ENCODE measurements at regions not wholly inside any gene's neighbourhood (a gene's known extent, or its start where the extent isn't known, plus 50 kb on each side); places are given as distances from the start of the nearest gene placed in this dataset.

GRCh38 chr12:13486794-13487193 lies 290.3 kb downstream of the EMP1 start:
- no peak for DNase-seq

DNA sequence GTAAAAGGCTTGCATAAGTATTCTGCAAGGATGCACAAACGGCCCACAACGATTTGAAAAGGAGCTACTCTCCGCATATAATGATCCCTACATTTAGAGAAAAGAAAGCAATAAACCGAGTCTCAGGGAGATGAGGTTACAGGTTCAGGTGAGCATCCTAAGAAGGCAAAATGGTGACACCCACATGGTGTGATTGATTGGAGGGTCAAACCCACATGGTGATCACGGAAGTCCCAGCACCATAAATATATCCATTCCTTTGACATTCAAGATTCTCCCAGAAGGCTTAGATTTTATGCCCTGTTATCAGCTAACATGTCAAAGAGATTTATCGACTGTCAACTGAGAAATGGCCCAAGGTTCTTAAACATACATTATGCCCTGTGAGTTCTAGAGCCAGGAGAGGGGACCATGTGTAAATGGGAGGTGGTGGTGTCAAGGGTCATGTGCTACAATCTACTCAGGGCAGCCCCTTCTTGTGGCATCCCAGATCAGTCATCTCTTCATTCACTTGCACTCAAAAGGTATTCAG lies 282.2 kb downstream of the EMP1 start:
- no peak for DNase-seq

DNA sequence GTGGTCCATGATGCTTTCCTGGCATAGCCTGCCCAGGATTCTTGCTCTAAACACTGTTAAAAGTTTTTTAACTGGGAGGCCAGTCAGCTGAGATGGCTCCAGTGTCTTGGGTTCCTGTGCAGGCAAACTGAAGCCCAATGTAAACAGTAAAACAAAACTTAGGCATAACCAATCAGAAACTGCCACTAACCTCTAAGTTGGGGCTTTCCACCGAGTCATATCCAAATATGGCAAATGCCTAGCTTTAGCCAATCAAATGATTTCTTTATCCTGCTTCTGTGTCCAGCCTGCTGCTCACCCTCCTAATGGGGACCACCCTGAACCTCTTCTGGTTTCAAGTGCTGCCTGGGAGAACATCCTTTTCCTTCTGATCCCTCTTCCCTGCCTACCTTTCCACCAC lies 277.9 kb downstream of the EMP1 start:
- DNase-seq, result no peak

DNA sequence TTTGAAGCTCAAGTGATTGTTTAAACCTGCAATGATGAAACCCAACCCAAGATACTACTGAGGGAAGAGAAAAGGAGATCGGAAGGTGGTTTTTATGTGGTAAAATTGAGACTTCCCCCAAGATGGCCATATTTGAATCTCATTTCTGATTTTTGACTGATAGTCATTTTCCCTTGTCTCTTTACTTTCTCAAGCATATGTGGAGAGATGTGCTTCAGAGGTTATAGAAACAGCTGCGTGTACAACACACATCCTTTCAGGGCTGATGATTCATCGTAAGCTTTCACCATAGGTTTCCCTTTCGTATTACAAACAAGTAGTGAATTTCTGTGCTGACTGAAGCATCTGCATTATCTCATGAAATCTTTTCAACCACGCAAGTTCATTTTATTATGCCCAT lies 276.2 kb downstream of the EMP1 start:
- DNase-seq, result no peak

- no peak for DNase-seq
Measured at GRCh38 chr12:13471471-13471870, 274.9 kb downstream of the EMP1 start.

DNA sequence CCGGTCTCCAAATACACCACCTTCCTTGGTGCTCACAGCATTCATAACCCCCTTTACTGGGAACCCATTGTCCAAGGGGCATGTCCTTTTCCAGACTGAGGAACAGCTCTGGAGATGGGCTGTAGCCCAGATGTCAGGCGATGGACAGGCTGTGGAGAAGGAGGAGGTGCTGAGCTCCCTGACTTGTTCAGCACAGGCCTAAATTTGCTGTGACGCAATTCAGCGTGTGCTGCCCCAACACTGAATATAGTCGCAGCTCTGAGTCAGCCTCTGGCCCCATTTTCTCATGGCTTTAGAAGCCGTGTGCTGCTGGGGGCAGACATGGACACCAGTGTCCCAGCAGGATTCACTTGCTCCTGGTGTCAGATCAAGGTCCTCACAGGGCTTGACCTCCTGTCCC lies 269.1 kb downstream of the EMP1 start:
- no peak for DNase-seq

DNA sequence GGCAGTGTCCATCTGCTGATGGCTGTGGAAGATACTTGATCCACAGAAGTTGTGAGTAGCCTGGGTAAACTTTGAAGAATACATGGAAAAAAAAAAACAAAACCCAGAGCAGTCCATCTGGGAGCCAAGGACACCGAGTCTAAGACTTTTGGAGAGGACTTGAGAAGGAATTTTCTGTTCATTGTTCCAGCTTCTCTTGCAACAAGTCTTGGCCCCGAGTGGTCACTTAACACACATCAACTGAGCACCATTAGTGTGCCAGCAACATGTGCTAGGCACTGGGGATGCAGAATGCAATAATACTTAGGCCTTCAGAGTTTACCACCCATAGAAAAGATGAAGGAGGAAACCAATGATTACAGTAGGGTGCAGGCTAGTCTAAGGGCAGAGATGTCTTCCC lies 266.7 kb downstream of the EMP1 start:
- no peak for DNase-seq

- DNase-seq, result no peak
Measured at GRCh38 chr12:13462450-13462849, 265.9 kb downstream of the EMP1 start.

DNA sequence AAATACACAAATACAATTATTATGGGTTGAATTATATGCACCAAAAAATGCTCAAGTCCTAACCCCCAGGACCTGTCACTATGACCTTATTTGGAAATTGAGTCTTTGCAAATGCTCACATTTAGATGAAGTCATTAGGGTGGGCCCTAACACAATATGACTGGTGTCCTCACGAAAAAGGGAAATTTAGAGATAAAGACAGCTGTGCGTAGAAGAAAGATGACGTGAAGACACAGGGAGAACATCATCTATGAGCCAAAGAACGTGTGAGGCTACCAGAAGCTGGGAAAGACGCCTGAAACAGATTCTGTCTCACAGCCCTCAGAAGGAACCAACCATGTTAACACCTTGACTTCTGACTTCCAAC lies 259.2 kb downstream of the EMP1 start:
- DNase-seq, result no peak

- no peak for DNase-seq
Measured at GRCh38 chr12:13454991-13455777, 258.7 kb downstream of the EMP1 start.

- no peak for DNase-seq
Measured at GRCh38 chr12:13452955-13453570, 256.5 kb downstream of the EMP1 start.

GRCh38 chr12:13451776-13452175 lies 255.2 kb downstream of the EMP1 start:
- no peak for DNase-seq

DNA sequence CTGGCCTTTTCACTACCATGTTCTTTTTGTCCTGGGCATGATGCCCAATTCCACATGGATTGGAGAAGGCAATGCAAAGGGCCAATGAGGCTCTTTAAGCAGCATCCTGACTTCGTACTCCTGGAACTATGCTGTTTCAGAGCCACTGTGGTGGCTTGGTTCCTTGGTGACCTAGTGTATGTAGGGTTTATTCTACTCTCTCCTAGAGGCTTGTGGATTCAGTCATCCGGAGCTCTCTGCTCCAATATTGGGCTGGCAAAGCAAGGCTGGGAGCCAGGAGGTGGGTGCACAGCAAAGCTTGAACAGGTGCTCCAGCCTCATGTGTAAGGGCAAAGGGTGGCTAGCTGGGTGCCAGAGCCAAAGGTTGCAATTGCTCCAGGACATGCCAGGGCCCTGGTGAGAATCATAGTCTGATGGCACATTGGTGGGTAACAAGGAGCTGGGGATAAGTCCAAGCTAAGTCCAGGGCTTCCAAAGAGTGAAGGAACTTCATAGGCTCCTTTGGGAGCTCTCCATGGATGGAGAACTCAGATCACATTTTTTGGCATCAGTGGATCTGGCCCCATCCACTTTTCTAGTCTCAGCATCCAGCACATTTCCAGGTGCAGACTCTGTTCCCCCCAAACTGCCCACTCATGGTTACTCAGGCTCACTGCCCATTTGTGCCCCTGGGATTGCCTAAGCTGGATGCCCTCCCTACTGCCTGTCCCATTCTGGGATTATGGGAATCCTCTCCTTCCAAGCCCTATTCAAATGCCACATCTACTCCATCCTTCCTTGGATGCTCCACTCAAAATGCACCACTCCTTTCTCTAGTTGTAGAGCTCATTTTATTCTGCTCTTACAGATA lies 253.9 kb downstream of the EMP1 start:
- no peak for DNase-seq

DNA sequence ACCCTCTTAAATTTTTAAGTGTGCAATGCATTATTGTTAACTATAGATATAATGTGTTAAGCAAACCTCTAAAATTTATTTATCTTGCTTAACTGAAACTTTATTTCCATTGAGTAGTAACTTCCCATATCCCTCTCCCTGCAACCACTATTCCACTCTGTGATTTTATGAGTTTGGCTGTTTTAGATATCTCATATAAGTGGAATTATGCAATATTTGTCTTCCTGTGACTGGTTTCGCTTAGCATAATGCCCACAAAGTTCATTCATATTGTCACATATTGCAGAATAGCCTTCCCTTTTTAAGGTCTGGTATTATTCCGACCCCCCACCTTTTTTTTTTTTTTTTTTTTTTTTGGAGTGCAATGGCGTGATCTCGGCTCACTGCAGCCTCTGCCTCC lies 247.6 kb downstream of the EMP1 start:
- no peak for DNase-seq

DNA sequence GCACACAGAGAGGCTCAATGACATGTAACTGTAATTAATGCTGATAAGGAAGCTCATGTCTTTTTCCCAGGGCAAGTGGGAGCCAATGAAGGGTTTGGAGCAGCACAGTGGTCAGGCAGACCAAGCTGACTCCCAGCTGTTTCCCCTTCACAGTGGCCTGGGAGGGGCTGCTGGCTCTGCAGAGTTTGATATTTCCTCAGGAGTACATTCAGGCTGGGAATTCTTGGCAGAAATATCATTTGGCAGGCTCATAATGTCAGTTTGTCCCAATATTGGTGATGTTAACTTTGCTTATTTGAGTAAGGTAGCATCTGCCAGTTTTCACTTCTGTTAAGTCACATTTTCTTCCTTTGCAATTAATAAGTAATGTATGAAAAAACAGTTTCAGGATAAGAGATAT lies 247.0 kb downstream of the EMP1 start:
- no peak for DNase-seq

- no peak for DNase-seq
Measured at GRCh38 chr12:13443028-13443427, 246.5 kb downstream of the EMP1 start.

GRCh38 chr12:13442457-13442856 lies 245.9 kb downstream of the EMP1 start:
- DNase-seq, result no peak

DNA sequence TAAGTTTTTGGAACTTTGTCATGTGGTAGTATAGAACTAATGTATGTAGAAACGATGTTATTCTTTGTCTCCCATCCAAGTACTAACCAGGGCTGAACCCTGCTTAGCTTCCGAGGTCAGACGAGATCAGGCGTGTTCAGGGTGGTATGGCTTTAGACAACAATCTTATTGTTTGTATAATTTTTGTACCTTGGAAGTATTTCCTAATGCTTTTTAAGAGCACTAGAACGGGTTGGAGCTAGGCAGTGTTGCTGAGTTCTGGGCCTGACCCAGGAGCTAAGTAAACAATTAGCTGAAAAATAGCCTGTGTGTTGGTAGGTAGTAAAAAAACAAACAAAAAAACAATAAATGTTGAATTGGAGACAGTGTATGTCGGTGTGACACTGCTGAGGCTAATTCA lies 244.3 kb downstream of the EMP1 start:
- DNase-seq, result no peak

GRCh38 chr12:13437541-13437940 lies 241.0 kb downstream of the EMP1 start:
- DNase-seq, result no peak

GRCh38 chr12:13436696-13437391 lies 240.3 kb downstream of the EMP1 start:
- no peak for DNase-seq

DNA sequence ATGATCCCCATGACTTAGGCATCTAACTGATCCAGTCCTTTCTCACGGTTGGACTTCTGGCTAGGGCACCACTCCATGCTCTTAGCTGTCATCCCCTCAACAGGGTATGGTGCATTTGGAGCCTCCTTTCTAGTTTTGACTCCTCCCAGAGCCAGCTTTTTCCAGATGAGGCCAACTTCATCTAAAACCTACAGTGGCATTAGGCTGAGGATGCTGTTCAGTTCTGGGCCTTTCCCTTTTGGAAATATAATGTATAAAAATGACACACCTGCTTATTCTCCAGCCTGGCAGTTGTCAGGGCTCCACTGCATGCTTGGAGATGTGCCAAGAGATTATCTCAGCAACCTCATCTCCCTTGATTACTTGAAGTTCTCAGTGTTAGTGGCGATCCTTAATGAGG lies 239.7 kb downstream of the EMP1 start:
- DNase-seq, result no peak

DNA sequence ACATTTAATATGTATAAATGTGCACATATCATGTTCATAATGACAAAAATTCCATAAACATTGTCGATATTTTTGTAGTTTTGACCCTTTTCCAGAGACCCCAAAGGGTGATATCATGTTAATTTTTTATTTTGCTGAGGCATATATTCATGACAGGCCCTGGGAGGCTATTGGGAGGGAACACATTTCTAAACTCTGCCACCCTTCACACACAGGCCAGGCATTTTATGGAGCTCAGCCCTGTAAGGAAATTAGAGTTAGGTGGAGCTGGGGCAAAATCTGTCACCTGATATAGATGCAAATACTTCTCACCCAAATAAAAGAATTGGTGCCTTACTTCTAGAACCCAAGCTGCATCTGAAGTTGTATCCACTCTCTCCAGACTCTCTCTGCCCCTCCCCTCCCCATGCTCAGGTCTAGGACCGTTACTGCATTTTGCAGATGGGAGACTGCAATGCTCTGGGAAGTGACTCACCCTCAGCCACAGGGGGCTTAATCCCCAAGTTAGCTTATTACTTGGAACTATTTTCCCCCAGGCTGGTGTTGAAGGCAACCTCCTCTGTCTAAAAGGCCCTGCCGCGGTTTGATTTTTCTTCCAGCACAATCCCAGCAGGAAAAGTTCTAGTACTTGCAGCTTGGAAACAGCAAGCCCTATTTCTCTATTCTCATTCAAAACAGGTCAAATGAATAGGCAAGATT lies 238.9 kb downstream of the EMP1 start:
- DNase-seq, result no peak
